ELF-1 (cell line): ENCODE measurements at regions not wholly inside any gene's neighbourhood (a gene's known extent, or its start where the extent isn't known, plus 50 kb on each side); places are given as distances from the start of the nearest gene placed in this dataset.
A peak's percentile ranks its signal among the peaks of the same experiment; 100 is the strongest.

ENCODE experiments used
- DNase-seq: peaks from one replicate; pipeline ENCODE4 v3.0.0-alpha.2; 2016; ENCODE audit warnings: low read depth, low spot score

- no peak for DNase-seq
Measured at GRCh38 chr7:17437586-17437985, 139.1 kb downstream of the AHR start.

DNA sequence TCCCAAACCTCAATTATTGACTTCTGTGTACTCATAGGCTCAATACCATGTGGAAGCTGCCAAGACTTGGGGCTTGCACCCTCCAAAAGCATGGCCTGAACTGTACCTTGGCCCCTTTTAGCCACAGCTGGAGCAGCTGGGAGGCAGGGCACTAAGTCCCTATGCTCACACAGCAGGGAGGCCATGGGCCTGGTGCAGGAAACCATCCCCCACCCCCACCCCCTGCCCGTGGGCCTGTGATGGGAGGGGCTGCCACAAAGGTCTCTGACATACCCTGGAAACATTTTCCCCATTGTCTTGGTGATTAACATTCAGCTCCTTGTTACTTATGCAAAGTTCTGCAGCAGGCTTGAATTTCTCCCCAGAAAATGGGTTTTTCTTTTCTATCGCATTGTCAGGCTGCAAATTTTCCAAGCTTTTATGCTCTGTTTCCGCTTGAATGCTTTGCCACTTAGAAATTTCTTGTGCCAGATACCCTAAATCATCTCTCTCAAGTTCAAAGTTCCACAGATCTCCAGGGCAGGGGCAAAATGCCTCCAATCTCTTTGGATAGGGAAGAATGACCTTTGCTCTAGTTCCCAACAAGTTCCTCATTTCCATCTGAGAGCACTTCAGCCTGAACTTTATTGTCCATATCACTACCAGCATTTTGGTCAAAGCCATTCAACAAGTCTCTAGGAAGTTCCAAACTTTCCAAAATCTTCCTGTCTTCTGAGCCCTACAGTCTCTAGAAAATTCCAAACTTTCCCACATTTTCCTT is 141.8 kb downstream of the AHR start:
- DNase-seq, result peak; percentile 53

DNA sequence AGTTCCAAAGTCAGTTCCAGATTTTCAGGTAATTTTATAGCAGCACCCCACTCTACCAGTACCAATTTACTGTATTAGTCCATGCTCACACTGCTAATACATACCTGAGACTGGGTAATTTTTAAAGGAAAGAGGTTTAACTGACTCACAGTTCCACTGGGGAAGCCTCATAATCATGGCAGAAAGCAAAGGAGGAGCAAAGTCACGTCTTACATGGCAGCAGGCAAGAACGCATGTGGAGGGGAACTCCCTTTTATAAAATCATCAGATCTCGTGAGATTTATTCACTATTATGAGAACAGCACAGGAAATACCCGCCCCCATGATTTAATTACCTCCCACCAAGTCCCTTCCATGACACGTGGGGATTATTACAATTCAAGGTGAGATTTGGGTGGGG is 142.4 kb downstream of the AHR start:
- no peak for DNase-seq

- no peak for DNase-seq
Measured at GRCh38 chr7:17441557-17441956, 143.1 kb downstream of the AHR start.

GRCh38 chr7:17444151-17444550 is 145.7 kb downstream of the AHR start:
- DNase-seq, result no peak

DNA sequence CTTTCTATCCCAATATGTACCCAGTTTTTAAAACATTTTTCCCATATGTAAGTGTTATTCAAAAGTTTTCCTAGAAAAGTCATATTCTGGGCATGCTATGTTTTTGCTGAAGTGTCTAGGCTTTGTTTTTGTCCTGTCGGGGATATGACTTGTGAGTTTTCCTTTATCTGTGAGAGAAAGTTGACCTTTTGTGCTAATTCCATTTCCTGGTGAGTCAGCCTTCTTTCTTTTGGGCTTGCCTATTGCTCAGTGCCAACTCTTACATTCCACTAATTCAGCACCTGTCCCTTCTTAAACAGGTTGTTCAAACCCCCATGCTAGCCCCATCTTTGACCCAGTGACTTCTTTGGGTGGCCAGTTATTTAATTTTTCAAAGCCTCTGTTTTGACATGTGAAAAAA is 146.2 kb downstream of the AHR start:
- no peak for DNase-seq

- DNase-seq, result no peak
Measured at GRCh38 chr7:17446340-17446739, 147.9 kb downstream of the AHR start.

- no peak for DNase-seq
Measured at GRCh38 chr7:17447728-17448478, 149.5 kb downstream of the AHR start.

DNA sequence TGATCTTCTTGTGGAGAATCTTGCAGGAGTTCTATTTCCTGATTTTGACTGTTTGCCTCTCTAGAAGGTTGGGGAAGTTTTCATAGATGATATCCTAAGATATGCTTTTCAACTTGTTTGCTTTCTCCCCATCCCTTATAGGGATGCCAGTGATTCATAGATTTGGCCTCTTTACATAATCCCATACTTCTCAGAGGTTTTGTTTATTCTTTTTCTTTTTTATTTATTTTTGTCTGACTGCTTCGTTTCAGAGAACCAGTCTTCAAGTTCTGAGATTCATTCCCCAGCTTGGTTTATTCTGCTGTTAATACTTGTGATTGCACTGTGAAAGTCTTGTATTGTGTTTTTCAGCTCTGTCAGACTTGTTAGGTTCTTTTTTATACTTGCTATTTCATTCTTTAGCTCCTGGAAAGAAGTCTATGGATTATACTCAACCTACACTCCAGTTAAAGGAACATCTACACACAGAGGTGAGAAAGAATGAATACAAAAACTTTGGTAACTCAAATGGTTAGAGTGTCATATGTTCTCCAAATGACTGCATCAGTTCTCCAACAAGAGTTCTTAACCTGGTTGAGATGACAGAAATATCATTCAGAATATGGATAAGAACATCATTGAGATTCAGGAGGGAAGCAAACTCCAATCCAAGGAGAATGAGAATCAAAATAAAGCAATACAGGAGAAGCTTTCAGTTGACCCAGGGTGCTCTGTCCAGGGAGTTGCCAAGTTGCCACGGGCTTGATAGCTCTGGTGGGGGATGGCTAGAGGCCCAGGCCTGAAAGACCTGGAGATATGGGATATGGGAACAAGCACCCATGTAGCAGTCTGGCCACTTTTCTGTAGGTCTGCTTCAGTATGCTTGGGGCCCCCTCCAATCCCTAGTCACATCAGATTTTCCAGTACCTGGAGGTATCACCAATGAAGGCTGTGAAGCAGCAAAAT is 150.3 kb downstream of the AHR start:
- DNase-seq, result no peak

DNA sequence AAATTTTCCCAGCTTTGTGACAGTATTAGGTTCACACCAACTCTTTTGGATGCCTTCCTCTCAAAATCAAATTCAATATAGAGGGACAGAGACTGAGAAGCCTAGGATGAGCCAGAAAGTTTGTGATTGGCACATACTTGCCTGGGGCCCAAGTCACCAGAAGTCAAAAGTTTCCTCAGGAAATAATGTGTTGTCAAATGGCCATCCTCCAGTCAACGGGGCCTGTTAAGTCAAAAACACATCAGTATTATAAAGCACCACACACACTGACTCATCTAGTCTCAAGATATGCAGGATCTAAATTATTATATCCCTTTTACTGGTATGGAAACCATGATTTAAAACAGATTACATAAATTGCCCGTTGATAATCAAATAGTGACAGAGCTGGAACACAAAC is 158.1 kb downstream of the AHR start:
- no peak for DNase-seq

DNA sequence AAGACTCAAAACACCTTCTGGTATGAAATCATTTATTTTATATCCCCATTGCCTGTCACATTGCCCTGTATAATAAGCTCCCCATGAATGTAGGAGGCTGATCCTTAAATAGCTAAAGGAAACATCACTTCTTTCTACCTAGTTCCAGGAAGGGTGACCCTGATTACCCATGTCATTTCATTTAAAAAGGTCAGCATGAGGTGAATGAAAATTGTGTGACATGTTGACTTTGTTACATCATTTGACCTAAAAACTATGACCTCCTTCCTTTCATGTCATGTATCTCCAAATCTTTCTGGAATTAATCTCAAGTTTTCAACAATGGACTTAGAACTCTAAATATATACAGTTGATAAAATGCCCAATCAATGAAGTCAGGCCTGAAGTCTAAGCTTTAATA is 161.5 kb downstream of the AHR start:
- no peak for DNase-seq

GRCh38 chr7:17460665-17461064 is 162.2 kb downstream of the AHR start:
- DNase-seq, result no peak

DNA sequence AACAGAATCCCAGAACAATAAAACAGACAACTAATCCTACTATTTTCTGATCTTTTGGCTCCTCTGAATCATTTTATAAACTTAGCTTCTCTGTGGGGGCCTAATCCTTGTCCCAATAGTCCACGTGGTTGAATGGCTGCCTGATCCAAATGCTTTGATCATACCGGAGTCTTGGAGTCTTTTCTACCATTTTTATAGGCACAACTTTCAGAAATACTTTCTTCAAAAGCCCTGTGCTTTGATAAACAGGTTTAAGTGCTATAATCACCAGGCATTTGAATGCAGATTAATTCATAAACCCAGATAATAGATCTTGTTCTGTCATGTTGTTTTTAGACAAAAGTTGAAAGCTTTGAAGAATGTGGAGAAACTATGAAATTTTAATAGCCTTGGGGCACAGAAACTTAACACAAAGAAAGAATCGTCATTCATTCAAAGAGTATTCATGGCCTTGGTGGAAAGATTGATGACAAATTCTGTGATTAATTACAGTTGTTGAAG is 163.7 kb downstream of the AHR start:
- no peak for DNase-seq

- no peak for DNase-seq
Measured at GRCh38 chr7:17463511-17464085, 165.1 kb downstream of the AHR start.

GRCh38 chr7:17466216-17466615 is 167.8 kb downstream of the AHR start:
- no peak for DNase-seq

GRCh38 chr7:17467386-17467945 is 169.0 kb downstream of the AHR start:
- DNase-seq, result no peak

DNA sequence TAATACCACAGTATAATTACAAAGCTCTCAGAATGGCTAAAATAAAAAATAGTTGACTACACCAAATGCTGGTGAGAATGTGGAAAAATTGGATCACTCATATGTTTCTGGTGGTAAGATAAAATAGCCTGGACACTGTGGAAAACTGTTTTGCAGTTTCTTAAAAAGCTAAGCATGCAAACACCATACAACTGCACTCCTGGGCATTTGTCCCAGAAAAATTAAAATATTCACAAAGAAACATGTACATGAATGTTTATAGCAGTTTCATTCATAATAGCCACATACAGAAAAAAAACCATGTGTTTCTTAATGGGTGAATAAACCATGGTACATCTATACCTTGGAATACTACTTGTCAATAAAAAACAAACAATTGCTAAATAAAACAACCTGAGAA is 172.9 kb downstream of the AHR start:
- no peak for DNase-seq

DNA sequence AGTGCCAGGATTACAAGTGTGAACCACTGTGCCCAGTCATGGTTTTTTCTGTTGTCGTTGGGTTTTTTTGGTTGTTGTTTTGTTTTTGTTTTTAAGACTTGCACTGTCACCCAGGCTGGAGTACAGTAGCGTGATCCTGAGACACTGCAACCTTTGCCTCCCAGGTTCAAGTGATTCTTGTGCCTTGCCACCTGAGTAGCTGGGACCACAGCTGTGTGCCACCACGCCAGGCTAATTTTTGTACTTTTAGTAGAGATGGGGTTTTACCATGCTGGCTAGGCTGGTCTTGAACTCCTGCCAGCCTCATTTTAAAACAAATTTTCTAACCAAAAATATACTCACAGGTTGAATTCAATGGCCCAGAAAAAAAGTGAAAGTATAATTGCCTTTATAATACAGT is 174.1 kb downstream of the AHR start:
- no peak for DNase-seq

DNA sequence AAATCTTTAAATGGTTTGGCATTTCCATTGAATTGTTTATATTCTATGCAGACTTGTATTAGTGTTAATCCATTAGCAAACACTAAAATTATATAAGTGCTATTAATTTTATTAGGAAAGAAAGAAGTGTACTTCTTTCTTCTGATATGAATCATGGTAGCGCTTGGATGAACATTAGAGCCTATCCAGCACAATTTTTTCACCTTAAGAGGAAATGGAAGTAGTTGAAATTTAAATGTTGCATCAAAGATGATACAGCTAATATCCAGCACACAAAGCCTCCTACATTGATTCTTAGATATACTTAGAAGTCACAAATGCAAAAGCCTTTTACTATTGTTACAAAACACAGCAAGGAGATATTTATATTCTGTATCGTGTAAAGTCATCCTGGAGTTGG is 174.5 kb downstream of the AHR start:
- no peak for DNase-seq

- DNase-seq, result peak; percentile 17
Measured at GRCh38 chr7:17474724-17475344, 176.4 kb downstream of the AHR start.

GRCh38 chr7:17477182-17477581 is 178.7 kb downstream of the AHR start:
- DNase-seq, result no peak
